B cell (primary cell): ENCODE measurements at regions not wholly inside any gene's neighbourhood (a gene's known extent, or its start where the extent isn't known, plus 50 kb on each side); places are given as distances from the start of the nearest gene placed in this dataset.

Experiments
- ATAC-seq: fragments of 200-7000 bp; cut with Tn5 transposase; one replicate; pipeline ENCODE4 v1.10.0; 2021; ENCODE audit warnings: low read depth, mild to moderate bottlenecking, moderate number of reproducible peaks, moderate library complexity
- CTCF ChIA-PET: fragments of 350-600 bp; sonication (Branson Sonifier 250); formaldehyde crosslinking; loops from one replicate; lab custom pipeline; 2021; ENCODE audit warnings: antibody characterized with exemption, inconsistent platforms; lab: Charles Lee
- POLR2A ChIA-PET: fragments of 350-600 bp; sonication (Branson Sonifier 250); formaldehyde crosslinking; loops from one replicate; lab custom pipeline; 2021; ENCODE audit warnings: antibody characterized with exemption; lab: Charles Lee
- DNase-seq: peaks from one replicate; pipeline ENCODE4 v3.0.0; 2013
- H2AFZ ChIP-seq: 2 replicates; pipeline ENCODE4 v1.6.1; 2012; ENCODE audit warnings: mild to moderate bottlenecking, low read depth, low read length; ENCODE audit not compliant: insufficient read depth, poor library complexity, severe bottlenecking
- H3K27ac ChIP-seq, 2 donors: 1 replicate in 1 of 2; 2 replicates in 1 of 2; pipeline ENCODE4 v1.5.1; 2012 to 2013; ENCODE audit warnings: low read length in 2 of 2, mild to moderate bottlenecking in 2 of 2, moderate library complexity in 1 of 2
- H3K27me3 ChIP-seq, 4 experiments: fragments of 200-600 bp in 1 of 4; sonication (generic) in 1 of 4; replicated peaks in 1 of 4; 1 replicate in 2 of 4; 2 replicates in 2 of 4; pipeline versions ENCODE4 v1.6.1 to v1.7.0; 2013 to 2016; ENCODE audit warnings: low read length in 3 of 4, mild to moderate bottlenecking in 2 of 4, mixed read lengths in 1 of 4, moderate library complexity in 1 of 4; ENCODE audit not compliant: insufficient read depth in 4 of 4, control insufficient read depth in 3 of 4; ENCODE audit errors: control extremely low read depth in 1 of 4
- H3K36me3 ChIP-seq, 2 experiments: replicated peaks in 1 of 2; 1 replicate in 1 of 2; 2 replicates in 1 of 2; pipeline versions ENCODE4 v1.6.1 to v1.7.1; 2013; ENCODE audit warnings: low read length in 1 of 2; ENCODE audit not compliant: insufficient read depth in 2 of 2, control insufficient read depth in 1 of 2; ENCODE audit errors: control extremely low read depth in 1 of 2, extremely low read depth in 1 of 2
- H3K4me1 ChIP-seq, 2 donors: fragments of 200-600 bp in 1 of 2; sonication (generic) in 1 of 2; 1 replicate in 1 of 2; 2 replicates in 1 of 2; pipeline versions ENCODE4 v1.5.1 to v1.6.1; 2013 to 2017; ENCODE audit warnings: low read length in 2 of 2; ENCODE audit not compliant: control insufficient read depth in 2 of 2, insufficient read depth in 2 of 2
- H3K4me2 ChIP-seq: replicated peaks from 2 replicates; pipeline ENCODE3; 2012; ENCODE audit warnings: mild to moderate bottlenecking, low read depth, low read length; ENCODE audit not compliant: poor library complexity, severe bottlenecking
- H3K4me3 ChIP-seq, 5 experiments: fragments of 200-600 bp in 1 of 5; sonication (generic) in 1 of 5; 1 replicate in 3 of 5; 2 replicates in 2 of 5; pipeline versions ENCODE4 v1.5.1 to v1.7.0; 2011 to 2016; ENCODE audit warnings: low read length in 4 of 5, mild to moderate bottlenecking in 4 of 5, low read depth in 2 of 5, control low read depth in 1 of 5, moderate library complexity in 1 of 5; ENCODE audit not compliant: insufficient read depth in 1 of 5; ENCODE audit errors: control extremely low read depth in 1 of 5, extremely low read depth in 1 of 5
- H3K79me2 ChIP-seq: fragments of 200-600 bp; sonication (generic); one replicate; pipeline ENCODE4 v1.6.0; 2016; ENCODE audit warnings: low read length; ENCODE audit not compliant: control insufficient read depth, insufficient read depth
- H3K9ac ChIP-seq: fragments of 200-600 bp; sonication (generic); 2 replicates; pipeline ENCODE4 v1.6.1; 2017; ENCODE audit warnings: mild to moderate bottlenecking, low read length, moderate library complexity
- H3K9me3 ChIP-seq, 3 donors: one replicate each; pipeline versions ENCODE4 v1.6.1 to v1.7.1; 2013; ENCODE audit warnings: low read length in 2 of 3; ENCODE audit not compliant: control insufficient read depth in 2 of 3, insufficient read depth in 1 of 3; ENCODE audit errors: control extremely low read depth in 1 of 3
- H4K20me1 ChIP-seq: 2 replicates; pipeline ENCODE4 v1.6.0; 2012; ENCODE audit warnings: mild to moderate bottlenecking, low read length; ENCODE audit not compliant: insufficient read depth, control insufficient read depth, poor library complexity, severe bottlenecking
- H3K27ac Mint-ChIP-seq: one replicate; pipeline ENCODE4 v1.8.0; 2021; ENCODE audit warnings: mixed read lengths
- H3K27me3 Mint-ChIP-seq: one replicate; pipeline ENCODE4 v1.8.0; 2021; ENCODE audit warnings: mixed read lengths
- H3K4me1 Mint-ChIP-seq: one replicate; pipeline ENCODE4 v1.8.0; 2021; ENCODE audit warnings: mixed read lengths
- H3K4me3 Mint-ChIP-seq: one replicate; pipeline ENCODE4 v1.8.0; 2021; ENCODE audit warnings: mixed read lengths
- H3K9me3 Mint-ChIP-seq: one replicate; pipeline ENCODE4 v1.8.0; 2022; ENCODE audit warnings: mixed read lengths; ENCODE audit not compliant: insufficient read depth
- EZH2 ChIP-seq: IDR thresholded peaks from 2 replicates; pipeline ENCODE4 v1.6.1; 2012; ENCODE audit warnings: borderline replicate concordance, low read depth, mild to moderate bottlenecking, moderate library complexity, low read length; ENCODE audit not compliant: insufficient read depth, poor library complexity, severe bottlenecking
- WGBS: methylation state at CpG from one replicate; pipeline ENCODE4 v1.1.5; 2013; ENCODE audit warnings: missing lambda C conversion rate; ENCODE audit not compliant: insufficient coverage; 5-methylcytosine and 5-hydroxymethylcytosine counted together
- intact Hi-C: fragments of 100-400 bp; cut with micrococcal nuclease; formaldehyde crosslinking; loops from one replicate; pipeline ENCODE4 v1.10.0; 2022
- TF ChIP-seq, protein P1 (sequence below): fragments of 200-600 bp; IDR thresholded peaks from one replicate; pipeline ENCODE4 v1.8.0; 2022; ENCODE audit warnings: antibody characterized with exemption, mild to moderate bottlenecking

DNA sequence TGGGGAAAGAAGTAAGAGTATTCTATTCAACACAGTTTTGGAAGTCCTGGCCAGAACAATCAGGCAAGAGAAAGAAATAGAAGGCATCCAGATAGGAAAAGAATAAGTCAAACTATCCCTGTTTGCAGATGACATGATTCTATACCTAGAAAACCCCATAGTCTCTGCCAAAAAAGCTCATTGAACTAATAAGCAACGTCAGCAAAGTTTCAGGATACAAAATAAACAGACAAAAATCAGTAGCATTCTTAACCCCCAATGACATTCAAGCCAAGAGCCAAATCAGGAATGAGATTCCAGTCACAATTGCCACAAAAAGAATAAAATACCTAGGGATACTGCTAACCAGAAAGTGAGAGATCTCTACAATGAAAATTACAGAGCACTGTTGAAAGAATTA, 99.4 kb upstream of the MITF start:
- no peak for TF ChIP-seq EZH2
- TF ChIP-seq, protein P1, sequence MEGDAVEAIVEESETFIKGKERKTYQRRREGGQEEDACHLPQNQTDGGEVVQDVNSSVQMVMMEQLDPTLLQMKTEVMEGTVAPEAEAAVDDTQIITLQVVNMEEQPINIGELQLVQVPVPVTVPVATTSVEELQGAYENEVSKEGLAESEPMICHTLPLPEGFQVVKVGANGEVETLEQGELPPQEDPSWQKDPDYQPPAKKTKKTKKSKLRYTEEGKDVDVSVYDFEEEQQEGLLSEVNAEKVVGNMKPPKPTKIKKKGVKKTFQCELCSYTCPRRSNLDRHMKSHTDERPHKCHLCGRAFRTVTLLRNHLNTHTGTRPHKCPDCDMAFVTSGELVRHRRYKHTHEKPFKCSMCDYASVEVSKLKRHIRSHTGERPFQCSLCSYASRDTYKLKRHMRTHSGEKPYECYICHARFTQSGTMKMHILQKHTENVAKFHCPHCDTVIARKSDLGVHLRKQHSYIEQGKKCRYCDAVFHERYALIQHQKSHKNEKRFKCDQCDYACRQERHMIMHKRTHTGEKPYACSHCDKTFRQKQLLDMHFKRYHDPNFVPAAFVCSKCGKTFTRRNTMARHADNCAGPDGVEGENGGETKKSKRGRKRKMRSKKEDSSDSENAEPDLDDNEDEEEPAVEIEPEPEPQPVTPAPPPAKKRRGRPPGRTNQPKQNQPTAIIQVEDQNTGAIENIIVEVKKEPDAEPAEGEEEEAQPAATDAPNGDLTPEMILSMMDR, result no peak
- no peaks in the 10 kb centered on the region for H3K36me3 ChIP-seq
- H3K4me3 ChIP-seq, result no peak overlapping the region
- no peaks in the 10 kb centered on the region for H3K4me1 ChIP-seq
- no peak overlapping the region for H3K27ac ChIP-seq
- H4K20me1 ChIP-seq, result no peaks in the 10 kb centered on the region
- Mint-ChIP-seq H3K27ac (no peak overlapping the region), H3K9me3 (peaks cover 2% of the 10 kb centered on the region), H3K4me1 (no peaks in the 10 kb centered on the region), H3K27me3 (peaks cover 17% of the 10 kb centered on the region), H3K4me3 (no peak overlapping the region)
- no peak overlapping the region for H2AFZ ChIP-seq
- no peak for DNase-seq
- no peak for ATAC-seq
- no peaks in the 10 kb centered on the region for H3K9me3 ChIP-seq
- CTCF ChIA-PET, result no interaction called here
- POLR2A ChIA-PET, result no interaction called here
- no peak overlapping the region for H3K9ac ChIP-seq
- H3K79me2 ChIP-seq, result no peaks in the 10 kb centered on the region
- WGBS, result 40% methylated on average over 1 of the region's 1 CpG
- intact Hi-C loops, result no loop called here
- H3K4me2 ChIP-seq, result no peak overlapping the region
- no peaks in the 10 kb centered on the region for H3K27me3 ChIP-seq

DNA sequence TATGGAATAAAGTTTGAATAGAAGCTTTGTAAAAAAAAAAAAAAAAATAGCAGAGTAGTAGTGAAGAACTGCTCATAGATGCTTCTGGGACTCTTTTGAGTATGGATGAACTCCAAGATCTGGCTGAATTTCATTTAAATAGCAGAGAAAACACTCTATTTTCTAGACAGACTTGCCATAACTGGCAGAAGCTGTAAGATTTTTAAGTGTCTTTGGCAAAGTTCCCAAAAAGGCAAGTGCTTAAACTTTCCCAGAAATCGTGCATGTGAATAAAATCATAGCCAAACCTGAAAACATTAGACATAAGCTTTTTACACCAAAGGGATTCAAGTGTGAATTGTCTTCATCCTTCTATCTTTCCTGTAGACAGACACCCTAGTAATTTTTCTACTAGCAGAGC, 110.3 kb upstream of the MITF start:
- CTCF ChIA-PET, result interaction anchor here (1.3 kb wide), 1 partner anchor 11 kb away, joined by 4 read pairs; no protein-coding TSS in a partner anchor
- intact Hi-C loops, result no loop called here
- TF ChIP-seq, protein P1, result no peak
- TF ChIP-seq EZH2, result no peak

More for the DNA sequence above, 110.3 kb upstream of the MITF start:
- Histone ChIP-seq H4K20me1 (no peaks in the 10 kb centered on the region), H3K27ac (no peak overlapping the region), H3K9ac (no peak overlapping the region), H3K27me3 (no peaks in the 10 kb centered on the region), H3K4me1 (no peaks in the 10 kb centered on the region), H3K4me2 (no peak overlapping the region), H3K9me3 (no peaks in the 10 kb centered on the region), H3K4me3 (no peak overlapping the region), H3K36me3 (no peaks in the 10 kb centered on the region), H2AFZ (no peak overlapping the region), H3K79me2 (no peaks in the 10 kb centered on the region)
- Mint-ChIP-seq H3K4me1 (no peaks in the 10 kb centered on the region), H3K9me3 (peaks cover 7% of the 10 kb centered on the region), H3K27me3 (no peaks in the 10 kb centered on the region), H3K27ac (no peak overlapping the region), H3K4me3 (no peak overlapping the region)
- no peak for DNase-seq
- 0% methylated on average over 1 of the region's 1 CpG for WGBS
- POLR2A ChIA-PET, result no interaction called here
- no peak for ATAC-seq
